ENCODE measurements at regions not wholly inside any gene's neighbourhood (a gene's known extent, or its start where the extent isn't known, plus 50 kb on each side); places are given as distances from the start of the nearest gene placed in this dataset.
A peak's percentile ranks its signal among the peaks of the same experiment; 100 is the strongest.

- DNase-seq (ENCODE audit: low read depth in 2 of 2), result no peak
Observed at GRCh38 chrX:38887222-38887621, 86.0 kb downstream of the MID1IP1 start.

- no peak for DNase-seq (ENCODE audit: low read depth in 2 of 2)
Observed at GRCh38 chrX:38890326-38890725, 89.1 kb downstream of the MID1IP1 start.

- no peak for DNase-seq (ENCODE audit: low read depth in 2 of 2)
Observed at GRCh38 chrX:38890963-38891362, 89.7 kb downstream of the MID1IP1 start.

- peak in 1 of 2 donors; percentile 8 for DNase-seq (ENCODE audit: low read depth in 2 of 2)
Observed at GRCh38 chrX:38891641-38892413, 90.6 kb downstream of the MID1IP1 start.

- DNase-seq (ENCODE audit: low read depth in 2 of 2), result no peak
Observed at GRCh38 chrX:38893441-38893840, 92.2 kb downstream of the MID1IP1 start.

GRCh38 chrX:38895775-38896174 is 94.5 kb downstream of the MID1IP1 start:
- no peak for DNase-seq (ENCODE audit: low read depth in 2 of 2)

GRCh38 chrX:38896724-38897298 is 95.6 kb downstream of the MID1IP1 start:
- no peak for DNase-seq (ENCODE audit: low read depth in 2 of 2)

- no peak for DNase-seq (ENCODE audit: low read depth in 2 of 2)
Observed at GRCh38 chrX:38898261-38898660, 97.0 kb downstream of the MID1IP1 start.

GRCh38 chrX:38899650-38900049 is 98.4 kb downstream of the MID1IP1 start:
- no peak for DNase-seq (ENCODE audit: low read depth in 2 of 2)

GRCh38 chrX:38900719-38901118 is 99.5 kb downstream of the MID1IP1 start:
- DNase-seq (ENCODE audit: low read depth in 2 of 2), result no peak

GRCh38 chrX:38902972-38903492 is 101.8 kb downstream of the MID1IP1 start:
- DNase-seq (ENCODE audit: low read depth in 2 of 2), result no peak

GRCh38 chrX:38916801-38917200 is 115.5 kb downstream of the MID1IP1 start:
- no peak for DNase-seq (ENCODE audit: low read depth in 2 of 2)

GRCh38 chrX:38917954-38918353 is 116.7 kb downstream of the MID1IP1 start:
- no peak for DNase-seq (ENCODE audit: low read depth in 2 of 2)

- no peak for DNase-seq (ENCODE audit: low read depth in 2 of 2)
Observed at GRCh38 chrX:38919202-38919601, 117.9 kb downstream of the MID1IP1 start.

- DNase-seq (ENCODE audit: low read depth in 2 of 2), result no peak
Observed at GRCh38 chrX:38919853-38920528, 118.7 kb downstream of the MID1IP1 start.

- DNase-seq (ENCODE audit: low read depth in 2 of 2), result no peak
Observed at GRCh38 chrX:38923451-38923969, 122.3 kb downstream of the MID1IP1 start.

GRCh38 chrX:38927592-38927991 is 126.3 kb downstream of the MID1IP1 start:
- DNase-seq (ENCODE audit: low read depth in 2 of 2), result no peak

GRCh38 chrX:38929966-38930421 is 128.7 kb downstream of the MID1IP1 start:
- peak in 1 of 2 donors; percentile 6 for DNase-seq (ENCODE audit: low read depth in 2 of 2)

- no peak for DNase-seq (ENCODE audit: low read depth in 2 of 2)
Observed at GRCh38 chrX:38930474-38930873, 129.2 kb downstream of the MID1IP1 start.

- DNase-seq (ENCODE audit: low read depth in 2 of 2), result no peak
Observed at GRCh38 chrX:38935561-38935960, 134.3 kb downstream of the MID1IP1 start.

GRCh38 chrX:38937400-38937799 is 136.1 kb downstream of the MID1IP1 start:
- DNase-seq (ENCODE audit: low read depth in 2 of 2), result no peak

- DNase-seq (ENCODE audit: low read depth in 2 of 2), result no peak
Observed at GRCh38 chrX:38937926-38938325, 136.7 kb downstream of the MID1IP1 start.

All from lung microvascular endothelial cell (primary cell).